ENCODE measurements at regions not wholly inside any gene's neighbourhood (a gene's known extent, or its start where the extent isn't known, plus 50 kb on each side); places are given as distances from the start of the nearest gene placed in this dataset.
"Not testable (repeated sequence)": the region's sequence is repeated elsewhere in the genome, so short reads cannot be mapped to it uniquely, and the experiment has no call there.

- no peak for DNase-seq
These were observed 414.9 kb downstream of the CYLC2 start for GRCh38 chr9:103410059-103410458.

- no peak for DNase-seq
These were observed 432.6 kb downstream of the CYLC2 start for GRCh38 chr9:103427696-103428095.

- DNase-seq, result no peak
These were observed 435.3 kb downstream of the CYLC2 start for GRCh38 chr9:103430469-103430868.

GRCh38 chr9:103431809-103432208 lies 436.7 kb downstream of the CYLC2 start:
- DNase-seq, result no peak

- DNase-seq, result no peak
These were observed 449.0 kb downstream of the CYLC2 start for GRCh38 chr9:103444176-103444575.

DNA sequence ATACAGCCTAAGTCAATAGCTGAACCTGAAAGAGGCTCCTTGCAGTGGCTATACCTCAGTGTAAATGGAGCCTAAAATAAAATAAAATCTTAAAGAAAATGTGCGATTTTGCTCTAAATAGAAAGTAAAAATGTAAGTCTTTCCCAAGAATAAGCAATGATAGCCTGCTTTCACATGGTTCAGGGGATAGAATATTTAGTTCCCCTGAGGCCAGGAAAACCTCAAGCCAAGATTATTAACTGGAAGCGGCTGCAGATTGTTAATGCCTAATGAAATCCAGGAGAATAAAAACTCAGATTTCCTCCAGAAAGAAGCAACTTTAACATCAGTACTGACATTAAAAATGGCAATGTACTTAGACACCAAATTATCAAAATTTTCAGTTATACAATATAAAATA lies 463.7 kb downstream of the CYLC2 start:
- DNase-seq, result no peak

DNA sequence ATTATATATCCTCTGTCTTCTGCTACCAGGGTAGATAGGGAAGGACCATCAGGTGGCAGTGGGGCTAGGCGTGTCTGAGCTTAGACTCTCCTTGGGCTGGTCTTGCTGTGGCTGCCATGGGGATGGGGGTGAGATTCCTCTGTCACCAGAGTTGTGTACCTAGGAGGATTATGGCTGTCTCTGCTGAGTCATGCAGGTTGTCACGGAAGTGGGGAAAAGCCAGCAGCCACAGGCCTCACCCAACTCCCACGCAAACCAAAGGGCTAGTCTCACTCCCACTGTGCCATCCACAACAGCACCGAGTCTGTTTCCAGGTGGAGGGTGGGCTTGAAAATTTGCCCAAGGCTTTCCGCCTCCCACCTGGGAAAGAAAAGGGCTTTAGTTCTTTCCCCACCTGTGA lies 476.1 kb downstream of the CYLC2 start:
- no peak for DNase-seq

GRCh38 chr9:103474156-103474555 lies 479.0 kb downstream of the CYLC2 start:
- DNase-seq, result no peak

GRCh38 chr9:103483471-103484096 lies 488.5 kb downstream of the CYLC2 start:
- no peak for DNase-seq

DNA sequence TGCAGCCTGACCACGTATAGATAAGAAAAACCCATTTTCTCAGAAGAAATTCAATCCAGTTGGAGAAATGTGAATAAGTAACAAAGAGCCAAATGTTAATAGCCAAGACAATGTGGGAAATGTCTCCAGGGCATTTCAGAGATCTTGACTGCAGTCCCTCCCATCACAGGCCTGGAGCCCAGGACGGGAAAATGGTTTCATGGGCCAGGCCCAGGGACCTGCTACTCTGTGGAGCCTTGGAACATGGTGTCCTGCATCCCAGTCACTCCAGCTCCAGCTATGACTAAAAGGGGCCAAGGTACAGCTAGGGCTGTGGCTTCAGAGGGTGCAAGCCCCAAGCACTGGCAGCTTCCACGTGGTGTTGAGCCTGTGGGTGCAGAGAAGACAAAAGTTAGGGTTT lies 490.0 kb downstream of the CYLC2 start:
- no peak for DNase-seq

- DNase-seq, result no peak
These were observed 519.6 kb downstream of the CYLC2 start for GRCh38 chr9:103514767-103515166.

DNA sequence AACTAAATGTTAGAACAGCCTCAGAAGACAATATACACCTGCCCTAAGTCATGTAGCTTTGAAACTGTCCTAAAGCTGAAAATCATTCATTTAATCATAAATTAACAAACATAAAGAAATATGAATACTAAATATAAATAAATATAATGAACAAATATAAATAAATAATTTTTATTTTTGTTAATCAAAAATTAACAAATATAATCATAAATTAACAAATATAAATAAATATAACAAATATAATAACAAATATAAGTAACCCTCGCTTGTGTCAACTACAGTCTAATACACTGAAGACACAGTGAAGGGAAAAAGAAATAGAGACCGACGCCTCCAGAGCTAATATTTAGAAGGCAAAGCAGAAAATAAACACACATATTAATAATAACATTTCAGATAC lies 527.3 kb downstream of the CYLC2 start:
- DNase-seq, result no peak

- DNase-seq, result no peak
These were observed 535.8 kb downstream of the CYLC2 start for GRCh38 chr9:103530934-103531333.

- no peak for DNase-seq
These were observed 538.2 kb downstream of the CYLC2 start for GRCh38 chr9:103533318-103533717.

- no peak for DNase-seq
These were observed 542.3 kb downstream of the CYLC2 start for GRCh38 chr9:103537426-103537825.

GRCh38 chr9:103545260-103545659 lies 548.8 kb upstream of the SMC2 start:
- no peak for DNase-seq

GRCh38 chr9:103552712-103553111 lies 541.4 kb upstream of the SMC2 start:
- no peak for DNase-seq

DNA sequence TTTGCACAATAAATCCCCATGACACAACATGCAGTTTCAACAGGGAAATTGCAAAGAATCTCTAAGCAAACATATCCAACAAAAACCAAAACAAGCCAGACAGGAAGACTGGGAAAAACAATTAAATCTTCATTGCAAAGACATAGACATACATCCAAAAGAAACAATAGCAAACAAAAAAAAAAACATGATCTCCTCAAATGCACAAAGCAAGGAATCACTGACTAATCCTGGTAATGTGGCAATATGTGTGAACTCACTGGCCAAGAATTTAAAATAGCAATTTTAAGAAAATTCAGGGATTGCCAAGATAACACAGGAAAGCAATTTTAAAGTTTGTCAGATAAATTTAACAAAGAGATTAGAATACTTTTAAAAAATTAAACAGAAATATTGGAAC lies 520.1 kb upstream of the SMC2 start:
- no peak for DNase-seq

DNA sequence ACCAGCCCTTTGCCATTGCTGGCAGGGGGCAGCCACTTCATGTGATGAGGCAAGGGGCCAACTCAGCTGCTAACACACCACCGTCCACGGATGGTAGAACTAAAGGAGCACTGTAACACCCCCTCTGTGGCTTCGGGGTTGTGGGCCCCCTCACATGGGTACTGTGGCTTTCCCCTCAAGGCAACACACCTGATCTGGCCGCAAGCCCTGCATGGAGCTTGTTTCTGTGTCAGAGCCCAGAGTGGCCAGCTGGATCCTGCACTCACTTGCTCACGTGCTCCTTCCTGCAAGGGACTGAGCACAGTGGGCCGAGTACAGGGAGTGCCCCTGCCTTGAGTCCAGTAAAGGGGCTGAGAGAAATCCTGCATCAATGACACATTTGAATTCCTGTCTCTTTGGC lies 507.4 kb upstream of the SMC2 start:
- no peak for DNase-seq

DNA sequence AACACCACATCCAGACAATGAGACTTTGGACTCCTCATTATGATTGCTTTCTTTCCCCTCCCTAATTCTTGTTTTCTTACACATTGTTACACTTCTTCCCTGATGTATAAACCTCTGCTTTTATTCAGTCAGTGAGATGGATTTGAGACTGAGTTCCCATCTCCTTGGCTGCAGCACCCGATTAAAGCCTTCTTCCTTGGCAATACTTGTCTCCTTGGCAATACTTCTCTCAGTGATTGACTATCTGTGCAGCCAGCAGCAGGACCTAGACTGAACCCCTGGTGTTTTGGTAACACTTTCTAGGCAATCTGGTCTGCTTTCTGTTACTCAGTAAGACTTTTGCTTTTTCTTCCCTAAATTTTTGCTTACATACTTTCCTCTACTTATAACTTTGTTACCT lies 492.8 kb upstream of the SMC2 start:
- DNase-seq, result no peak

- not testable (repeated sequence) for DNase-seq
These were observed 482.2 kb upstream of the SMC2 start for GRCh38 chr9:103611950-103612349.

- no peak for DNase-seq
These were observed 478.1 kb upstream of the SMC2 start for GRCh38 chr9:103615994-103616393.

DNA sequence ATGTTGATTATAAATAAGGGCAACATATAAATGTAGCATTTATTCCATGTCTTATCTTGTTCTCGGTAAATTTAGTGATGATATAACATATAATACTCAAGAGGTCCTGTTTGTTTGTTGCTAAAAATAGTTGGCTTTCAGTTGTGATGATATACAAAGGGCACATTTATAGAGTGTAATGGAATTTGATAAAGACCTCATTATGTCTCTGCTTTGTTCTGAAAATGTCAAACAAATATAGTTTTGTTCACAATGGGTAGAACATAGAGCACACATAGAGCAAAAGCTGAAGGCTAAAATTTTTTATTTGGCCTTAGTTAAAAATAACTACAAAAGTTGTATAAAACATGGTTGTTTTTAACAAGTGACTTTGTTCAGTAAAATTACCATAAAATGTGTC lies 477.1 kb upstream of the SMC2 start:
- DNase-seq, result no peak

DNA sequence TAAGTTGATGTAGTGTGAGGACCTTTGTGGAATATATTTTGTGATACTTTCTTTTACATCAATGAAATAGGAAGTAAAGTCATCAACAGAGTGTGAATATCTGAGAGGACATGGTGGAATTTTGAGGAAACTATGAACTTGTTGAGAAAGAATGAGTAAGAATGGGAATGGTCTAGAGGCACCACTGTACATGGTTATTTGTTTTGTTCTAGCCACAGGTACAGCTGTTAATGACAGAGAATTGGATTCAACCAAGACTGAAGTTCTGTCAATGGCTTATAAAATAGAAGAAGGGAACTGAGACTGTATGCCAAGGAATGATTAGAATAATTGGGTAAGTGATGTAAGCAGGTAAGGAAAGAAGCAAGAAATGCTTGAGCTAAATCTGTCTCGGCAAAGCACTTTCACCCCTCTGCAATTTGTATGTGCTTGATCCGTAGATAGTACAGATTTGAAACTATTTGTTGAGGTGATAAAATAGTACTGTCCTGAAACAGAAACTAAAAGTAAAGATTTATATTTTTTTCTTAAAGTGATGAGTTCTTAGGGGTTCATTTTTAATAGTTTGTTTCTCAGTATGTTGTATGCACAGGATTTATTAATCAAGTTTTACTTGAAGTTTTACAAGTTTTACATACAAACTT lies 468.8 kb upstream of the SMC2 start:
- no peak for DNase-seq

DNA sequence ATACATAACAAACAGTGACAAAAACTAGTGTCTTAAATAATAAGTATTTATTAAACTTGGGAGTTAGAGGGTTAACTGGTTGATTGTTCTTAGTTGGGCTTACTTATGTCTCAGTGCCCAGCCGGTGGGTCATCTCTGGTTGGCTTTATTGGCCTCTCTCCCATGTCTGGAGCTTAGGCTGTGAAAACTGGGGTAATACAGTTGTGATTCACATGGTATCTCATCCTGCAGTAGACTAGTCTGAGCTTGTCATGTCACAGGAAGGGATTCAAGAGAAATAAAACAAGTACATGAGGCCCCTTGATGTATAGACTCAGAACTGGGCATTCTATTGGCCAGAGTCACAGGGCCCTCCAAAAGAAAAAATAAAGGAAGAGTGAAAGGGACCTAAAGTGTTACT lies 466.4 kb upstream of the SMC2 start:
- no peak for DNase-seq
